Nephron (organoid): ENCODE measurements at regions not wholly inside any gene's neighbourhood (a gene's known extent, or its start where the extent isn't known, plus 50 kb on each side); places are given as distances from the start of the nearest gene placed in this dataset.

Source experiments
- H3K27ac Mint-ChIP-seq, 3 experiments: 2 replicates each; pipeline ENCODE4 v1.8.0; 2020; ENCODE audit warnings: mixed read lengths in 3 of 3, mild to moderate bottlenecking in 2 of 3, moderate library complexity in 1 of 3
- H3K27me3 Mint-ChIP-seq: 2 replicates; pipeline ENCODE4 v1.8.0; 2021; ENCODE audit warnings: low read depth, mild to moderate bottlenecking, moderate library complexity, mixed read lengths
- H3K36me3 Mint-ChIP-seq: 2 replicates; pipeline ENCODE4 v1.8.0; 2020; ENCODE audit warnings: low read depth, mixed read lengths
- H3K4me1 Mint-ChIP-seq: 2 replicates; pipeline ENCODE4 v1.8.0; 2020; ENCODE audit warnings: mixed read lengths
- H3K4me3 Mint-ChIP-seq, 3 experiments: 2 replicates each; pipeline ENCODE4 v1.8.0; 2020; ENCODE audit warnings: mild to moderate bottlenecking in 3 of 3, mixed read lengths in 3 of 3, moderate library complexity in 2 of 3
- H3K9me3 Mint-ChIP-seq: 2 replicates; pipeline ENCODE4 v1.8.0; 2020; ENCODE audit warnings: mixed read lengths
- CTCF ChIP-seq, 3 experiments: fragments of 200-600 bp; sonication (generic); IDR thresholded peaks; one replicate each; pipeline ENCODE4 v1.5.0; 2021; ENCODE audit warnings: antibody characterized with exemption in 3 of 3; ENCODE audit not compliant: unreplicated experiment in 3 of 3

DNA sequence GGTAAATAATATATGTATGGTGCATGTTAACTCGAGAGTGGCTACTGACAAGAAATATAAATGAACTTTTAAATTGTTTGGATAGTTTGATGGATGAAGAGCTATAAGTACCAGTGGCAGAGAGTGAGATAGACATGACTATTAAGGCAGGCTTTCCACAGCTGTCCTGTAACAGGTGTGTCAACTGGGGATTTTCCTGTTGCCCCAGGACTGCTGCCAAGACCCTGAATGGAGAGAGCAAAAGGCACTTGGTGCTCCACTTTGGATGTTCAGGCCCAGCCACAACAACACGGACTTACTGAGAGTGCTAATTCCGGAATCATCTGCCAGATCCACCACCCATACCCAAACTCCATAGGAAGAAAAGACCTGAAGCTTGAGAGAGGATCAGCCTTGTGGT, 215.1 kb downstream of the SEC61B start:
- peaks cover 3% of the 10 kb centered on the region for H3K27me3 Mint-ChIP-seq
- H3K36me3 Mint-ChIP-seq, result no peaks in the 10 kb centered on the region
- H3K27ac Mint-ChIP-seq, result no peak overlapping the region
- H3K9me3 Mint-ChIP-seq, result peaks cover under 1% of the 10 kb centered on the region
- H3K4me1 Mint-ChIP-seq, result peaks cover 13% of the 10 kb centered on the region
- no peak overlapping the region for H3K4me3 Mint-ChIP-seq
- no peak for TF ChIP-seq CTCF (IDR thresholded peaks at IDR 0.05; ENCODE audit: unreplicated experiment in 3 of 3)

- H3K36me3 Mint-ChIP-seq, result no peaks in the 10 kb centered on the region
- peaks cover 8% of the 10 kb centered on the region for H3K4me1 Mint-ChIP-seq
- H3K27ac Mint-ChIP-seq, result no peak overlapping the region
- peaks cover 3% of the 10 kb centered on the region for H3K27me3 Mint-ChIP-seq
- peaks cover 3% of the 10 kb centered on the region for H3K9me3 Mint-ChIP-seq
- H3K4me3 Mint-ChIP-seq, result no peak overlapping the region
- TF ChIP-seq CTCF (IDR thresholded peaks at IDR 0.05; ENCODE audit: unreplicated experiment in 3 of 3), result no peak
Measured at GRCh38 chr9:99438596-99438995, 216.5 kb downstream of the SEC61B start.

DNA sequence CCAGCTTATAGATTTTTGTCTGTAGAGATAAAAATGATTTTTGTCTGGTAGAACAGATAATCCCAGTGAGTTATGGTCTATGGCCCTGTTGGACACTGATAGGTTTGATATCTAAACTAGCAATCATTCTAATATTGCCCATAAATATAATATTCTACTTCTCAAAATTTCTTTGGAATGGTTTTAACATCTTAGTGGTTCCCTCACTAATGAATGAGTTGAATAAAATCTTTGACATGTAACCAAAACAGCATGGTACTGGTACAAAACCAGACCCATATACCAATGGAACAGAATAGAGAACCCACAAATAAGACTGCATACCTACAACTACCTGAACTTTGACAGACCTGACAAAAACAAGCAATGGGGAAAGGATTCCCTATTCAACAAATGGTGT, 219.7 kb downstream of the SEC61B start:
- no peak overlapping the region for H3K27ac Mint-ChIP-seq
- H3K27me3 Mint-ChIP-seq, result peaks cover 3% of the 10 kb centered on the region
- H3K4me3 Mint-ChIP-seq, result no peak overlapping the region
- peaks cover 3% of the 10 kb centered on the region for H3K9me3 Mint-ChIP-seq
- peaks cover 7% of the 10 kb centered on the region for H3K4me1 Mint-ChIP-seq
- TF ChIP-seq CTCF (IDR thresholded peaks at IDR 0.05; ENCODE audit: unreplicated experiment in 3 of 3), result no peak
- no peaks in the 10 kb centered on the region for H3K36me3 Mint-ChIP-seq

DNA sequence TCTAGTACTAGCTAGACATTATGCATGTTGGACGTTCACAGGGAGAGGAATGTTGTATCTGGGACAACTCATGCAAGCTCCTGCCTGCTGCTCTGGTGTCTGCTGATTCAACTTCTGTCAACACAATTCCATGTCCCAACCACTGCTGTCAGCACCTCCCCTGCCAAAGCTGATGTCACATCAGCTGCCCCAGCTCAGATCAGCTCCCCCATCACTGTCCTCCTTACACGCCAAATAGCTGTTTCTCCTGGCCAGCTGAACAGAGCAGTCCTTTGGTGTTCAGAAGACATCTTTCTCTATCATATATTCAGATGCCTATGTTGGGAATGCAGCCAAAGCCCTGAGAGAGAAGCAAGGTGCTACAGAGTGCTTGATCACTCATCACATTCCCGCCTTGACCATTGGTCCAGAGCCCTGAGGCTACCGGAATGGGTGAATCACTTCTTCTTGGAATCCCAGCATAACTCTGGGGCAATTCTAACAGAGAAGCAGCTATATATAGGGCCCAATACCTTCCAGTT, 223.3 kb downstream of the SEC61B start:
- no peak for TF ChIP-seq CTCF (IDR thresholded peaks at IDR 0.05; ENCODE audit: unreplicated experiment in 3 of 3)
- H3K4me3 Mint-ChIP-seq, result no peak overlapping the region
- no peak overlapping the region for H3K27ac Mint-ChIP-seq
- no peaks in the 10 kb centered on the region for H3K36me3 Mint-ChIP-seq
- no peaks in the 10 kb centered on the region for H3K4me1 Mint-ChIP-seq
- peaks cover 5% of the 10 kb centered on the region for H3K9me3 Mint-ChIP-seq
- no peaks in the 10 kb centered on the region for H3K27me3 Mint-ChIP-seq

DNA sequence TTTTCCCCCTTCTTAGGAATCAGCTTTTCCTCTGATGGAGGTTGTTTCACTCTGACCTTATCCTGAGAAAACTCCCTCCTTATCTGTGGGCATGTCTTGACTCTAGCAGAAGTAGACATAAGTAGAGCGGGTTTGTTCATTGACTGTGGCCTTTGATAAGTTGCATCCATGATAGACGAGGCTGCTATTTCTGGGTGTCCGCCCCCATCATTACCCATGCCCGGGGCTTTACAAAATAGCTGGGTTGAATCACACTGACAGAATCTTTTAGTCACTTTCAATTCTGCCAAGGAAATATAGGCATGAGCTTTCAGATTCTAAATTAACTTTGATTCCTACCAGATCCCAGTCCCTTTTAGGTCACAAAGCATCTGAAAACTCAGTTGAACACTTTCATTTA, 223.8 kb downstream of the SEC61B start:
- Mint-ChIP-seq H3K27me3 (no peaks in the 10 kb centered on the region), H3K4me1 (no peaks in the 10 kb centered on the region), H3K36me3 (no peaks in the 10 kb centered on the region), H3K4me3 (no peak overlapping the region), H3K9me3 (peaks cover 5% of the 10 kb centered on the region), H3K27ac (no peak overlapping the region)
- no peak for TF ChIP-seq CTCF (IDR thresholded peaks at IDR 0.05; ENCODE audit: unreplicated experiment in 3 of 3)

- Mint-ChIP-seq H3K9me3 (peaks cover 2% of the 10 kb centered on the region), H3K27ac (no peak overlapping the region), H3K36me3 (no peaks in the 10 kb centered on the region), H3K4me1 (no peaks in the 10 kb centered on the region), H3K4me3 (no peak overlapping the region), H3K27me3 (no peaks in the 10 kb centered on the region)
- TF ChIP-seq CTCF (IDR thresholded peaks at IDR 0.05; ENCODE audit: unreplicated experiment in 3 of 3), result no peak
Measured at GRCh38 chr9:99447951-99448350, 225.9 kb downstream of the SEC61B start.
